GM23338 (cell line): ENCODE measurements at regions not wholly inside any gene's neighbourhood (a gene's known extent, or its start where the extent isn't known, plus 50 kb on each side); places are given as distances from the start of the nearest gene placed in this dataset.

Source experiments
- ATAC-seq: fragments of 200-7000 bp; cut with Tn5 transposase; 3 replicates; pipeline ENCODE4 v1.9.1; 2020
- DNase-seq: peaks from one replicate; pipeline ENCODE4 v3.0.0-alpha.2; 2015; ENCODE audit warnings: low spot score
- H2AFZ ChIP-seq: fragments of 200-600 bp; sonication (generic); 2 replicates; pipeline ENCODE4 v1.8.0; 2016; ENCODE audit warnings: antibody characterized with exemption, mild to moderate bottlenecking, moderate library complexity
- H3F3A ChIP-seq: fragments of 200-600 bp; sonication (generic); replicated peaks from 2 replicates; pipeline ENCODE4 v1.8.0; 2017; ENCODE audit warnings: antibody characterized with exemption, mixed run types, low read depth
- H3K27ac ChIP-seq: fragments of 200-600 bp; sonication (generic); 2 replicates; pipeline ENCODE4 v1.6.1; 2016; ENCODE audit warnings: low read depth
- H3K27me3 ChIP-seq: fragments of 200-600 bp; sonication (generic); 2 replicates; pipeline ENCODE4 v1.8.0; 2016; ENCODE audit warnings: mild to moderate bottlenecking, mixed run types, moderate library complexity; ENCODE audit not compliant: insufficient read depth
- H3K36me3 ChIP-seq: fragments of 200-600 bp; sonication (generic); 2 replicates; pipeline ENCODE4 v1.8.0; 2016; ENCODE audit warnings: mild to moderate bottlenecking; ENCODE audit not compliant: insufficient read depth
- H3K4me1 ChIP-seq: fragments of 200-600 bp; sonication (generic); 2 replicates; pipeline ENCODE4 v1.8.0; 2016; ENCODE audit warnings: mild to moderate bottlenecking, moderate library complexity; ENCODE audit not compliant: insufficient read depth
- H3K4me2 ChIP-seq: fragments of 200-600 bp; sonication (generic); 2 replicates; pipeline ENCODE4 v1.7.1; 2017; ENCODE audit warnings: mixed run types
- H3K4me3 ChIP-seq: fragments of 200-600 bp; sonication (generic); 2 replicates; pipeline ENCODE4 v1.6.1; 2016; ENCODE audit warnings: mixed run types
- H3K79me2 ChIP-seq: fragments of 200-600 bp; sonication (generic); replicated peaks from 2 replicates; pipeline ENCODE4 v1.8.0; 2017; ENCODE audit warnings: mild to moderate bottlenecking; ENCODE audit not compliant: insufficient read depth
- H3K9me2 ChIP-seq: fragments of 200-600 bp; sonication (generic); 2 replicates; pipeline ENCODE4 v1.8.0; 2017; ENCODE audit not compliant: insufficient read depth
- H4K20me1 ChIP-seq: fragments of 200-600 bp; sonication (generic); replicated peaks from 2 replicates; pipeline ENCODE4 v1.8.0; 2017; ENCODE audit warnings: mild to moderate bottlenecking; ENCODE audit not compliant: insufficient read depth
- H3K27ac Mint-ChIP-seq: 2 replicates; pipeline ENCODE4 v1.8.0; 2020; ENCODE audit warnings: inconsistent platforms, mild to moderate bottlenecking, moderate library complexity, mixed read lengths
- H3K27me3 Mint-ChIP-seq: 3 replicates; pipeline ENCODE4 v1.8.0; 2022; ENCODE audit warnings: low read depth, mild to moderate bottlenecking, moderate library complexity, mixed read lengths, inconsistent platforms; ENCODE audit not compliant: insufficient read depth, poor library complexity
- H3K36me3 Mint-ChIP-seq: 3 replicates; pipeline ENCODE4 v1.8.0; 2021; ENCODE audit warnings: low read depth, mild to moderate bottlenecking, inconsistent platforms, moderate library complexity, mixed read lengths
- H3K4me1 Mint-ChIP-seq: 3 replicates; pipeline ENCODE4 v1.8.0; 2020; ENCODE audit warnings: mild to moderate bottlenecking, inconsistent platforms, mixed read lengths
- H3K4me3 Mint-ChIP-seq: 3 replicates; pipeline ENCODE4 v1.8.0; 2021; ENCODE audit warnings: moderate library complexity, mild to moderate bottlenecking, inconsistent platforms, mixed read lengths
- H3K9me3 Mint-ChIP-seq: 3 replicates; pipeline ENCODE4 v1.8.0; 2020; ENCODE audit warnings: moderate library complexity, mild to moderate bottlenecking, inconsistent platforms, mixed read lengths
- CREB1 ChIP-seq: fragments of 250-450 bp; sonication (Bioruptor Pico); IDR thresholded peaks from 2 replicates; pipeline ENCODE4 v1.5.0; 2020; ENCODE audit warnings: low read depth, mild to moderate bottlenecking, moderate library complexity
- EZH2 ChIP-seq: fragments of 200-600 bp; sonication (generic); IDR thresholded peaks from one replicate; pipeline ENCODE4 v1.8.0; 2017; ENCODE audit warnings: antibody characterized with exemption, mild to moderate bottlenecking, low read depth; ENCODE audit not compliant: unreplicated experiment
- EZH2phosphoT487 ChIP-seq: fragments of 200-600 bp; sonication (generic); IDR thresholded peaks from one replicate; pipeline ENCODE4 v1.8.1; 2018; ENCODE audit warnings: antibody characterized with exemption; ENCODE audit not compliant: unreplicated experiment
- JUNB ChIP-seq: IDR thresholded peaks from one replicate; pipeline ENCODE4 v1.6.1; 2016; ENCODE audit warnings: antibody characterized with exemption; ENCODE audit not compliant: unreplicated experiment
- POLR2AphosphoS5 ChIP-seq: IDR thresholded peaks from 2 replicates; pipeline ENCODE4 v1.6.1; 2016; ENCODE audit warnings: antibody characterized with exemption, low read depth
- STAT1 ChIP-seq: IDR thresholded peaks from one replicate; pipeline ENCODE4 v1.6.1; 2016; ENCODE audit warnings: antibody characterized with exemption; ENCODE audit not compliant: unreplicated experiment
- ZNF114 ChIP-seq: fragments of 250-450 bp; sonication (Bioruptor Pico); IDR thresholded peaks from 2 replicates; pipeline ENCODE4 v1.5.0; 2020; ENCODE audit warnings: mild to moderate bottlenecking, moderate library complexity
- ZNF331 ChIP-seq: fragments of 250-450 bp; sonication (Bioruptor Pico); IDR thresholded peaks from 2 replicates; pipeline ENCODE4 v1.5.0; 2020; ENCODE audit warnings: low read depth, mild to moderate bottlenecking, moderate library complexity
- TF ChIP-seq, protein P1 (sequence below), 2 experiments: fragments of 200-600 bp in 1 of 2; sonication (generic) in 1 of 2; conservative IDR thresholded peaks; 2 replicates each; pipeline versions ENCODE4 v1.5.1 to v1.6.1; 2016 to 2017; ENCODE audit warnings: antibody characterized with exemption in 2 of 2, low read depth in 2 of 2, mild to moderate bottlenecking in 2 of 2, moderate library complexity in 1 of 2
- TF ChIP-seq, protein P2 (sequence below): IDR thresholded peaks from one replicate; pipeline ENCODE4 v1.6.1; 2018; ENCODE audit warnings: antibody characterized with exemption; ENCODE audit not compliant: unreplicated experiment

GRCh38 chr21:20024741-20025140, 973.5 kb upstream of the NCAM2 start (continued):
- TF ChIP-seq, protein P1, sequence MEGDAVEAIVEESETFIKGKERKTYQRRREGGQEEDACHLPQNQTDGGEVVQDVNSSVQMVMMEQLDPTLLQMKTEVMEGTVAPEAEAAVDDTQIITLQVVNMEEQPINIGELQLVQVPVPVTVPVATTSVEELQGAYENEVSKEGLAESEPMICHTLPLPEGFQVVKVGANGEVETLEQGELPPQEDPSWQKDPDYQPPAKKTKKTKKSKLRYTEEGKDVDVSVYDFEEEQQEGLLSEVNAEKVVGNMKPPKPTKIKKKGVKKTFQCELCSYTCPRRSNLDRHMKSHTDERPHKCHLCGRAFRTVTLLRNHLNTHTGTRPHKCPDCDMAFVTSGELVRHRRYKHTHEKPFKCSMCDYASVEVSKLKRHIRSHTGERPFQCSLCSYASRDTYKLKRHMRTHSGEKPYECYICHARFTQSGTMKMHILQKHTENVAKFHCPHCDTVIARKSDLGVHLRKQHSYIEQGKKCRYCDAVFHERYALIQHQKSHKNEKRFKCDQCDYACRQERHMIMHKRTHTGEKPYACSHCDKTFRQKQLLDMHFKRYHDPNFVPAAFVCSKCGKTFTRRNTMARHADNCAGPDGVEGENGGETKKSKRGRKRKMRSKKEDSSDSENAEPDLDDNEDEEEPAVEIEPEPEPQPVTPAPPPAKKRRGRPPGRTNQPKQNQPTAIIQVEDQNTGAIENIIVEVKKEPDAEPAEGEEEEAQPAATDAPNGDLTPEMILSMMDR (conservative IDR thresholded peaks at IDR 0.05; ENCODE audit: low read depth in 2 of 2), result no peak
- TF ChIP-seq POLR2AphosphoS5, result no peak
- no peak for TF ChIP-seq JUNB
- TF ChIP-seq EZH2phosphoT487, result no peak
- no peak for TF ChIP-seq CREB1 (CRISPR knock-in tag)
- TF ChIP-seq ZNF331 (CRISPR knock-in tag), result no peak
- TF ChIP-seq EZH2, result no peak
- no peak for TF ChIP-seq STAT1
- TF ChIP-seq, protein P2, sequence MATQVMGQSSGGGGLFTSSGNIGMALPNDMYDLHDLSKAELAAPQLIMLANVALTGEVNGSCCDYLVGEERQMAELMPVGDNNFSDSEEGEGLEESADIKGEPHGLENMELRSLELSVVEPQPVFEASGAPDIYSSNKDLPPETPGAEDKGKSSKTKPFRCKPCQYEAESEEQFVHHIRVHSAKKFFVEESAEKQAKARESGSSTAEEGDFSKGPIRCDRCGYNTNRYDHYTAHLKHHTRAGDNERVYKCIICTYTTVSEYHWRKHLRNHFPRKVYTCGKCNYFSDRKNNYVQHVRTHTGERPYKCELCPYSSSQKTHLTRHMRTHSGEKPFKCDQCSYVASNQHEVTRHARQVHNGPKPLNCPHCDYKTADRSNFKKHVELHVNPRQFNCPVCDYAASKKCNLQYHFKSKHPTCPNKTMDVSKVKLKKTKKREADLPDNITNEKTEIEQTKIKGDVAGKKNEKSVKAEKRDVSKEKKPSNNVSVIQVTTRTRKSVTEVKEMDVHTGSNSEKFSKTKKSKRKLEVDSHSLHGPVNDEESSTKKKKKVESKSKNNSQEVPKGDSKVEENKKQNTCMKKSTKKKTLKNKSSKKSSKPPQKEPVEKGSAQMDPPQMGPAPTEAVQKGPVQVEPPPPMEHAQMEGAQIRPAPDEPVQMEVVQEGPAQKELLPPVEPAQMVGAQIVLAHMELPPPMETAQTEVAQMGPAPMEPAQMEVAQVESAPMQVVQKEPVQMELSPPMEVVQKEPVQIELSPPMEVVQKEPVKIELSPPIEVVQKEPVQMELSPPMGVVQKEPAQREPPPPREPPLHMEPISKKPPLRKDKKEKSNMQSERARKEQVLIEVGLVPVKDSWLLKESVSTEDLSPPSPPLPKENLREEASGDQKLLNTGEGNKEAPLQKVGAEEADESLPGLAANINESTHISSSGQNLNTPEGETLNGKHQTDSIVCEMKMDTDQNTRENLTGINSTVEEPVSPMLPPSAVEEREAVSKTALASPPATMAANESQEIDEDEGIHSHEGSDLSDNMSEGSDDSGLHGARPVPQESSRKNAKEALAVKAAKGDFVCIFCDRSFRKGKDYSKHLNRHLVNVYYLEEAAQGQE, result no peak

- Histone ChIP-seq H2AFZ (no peak overlapping the region), H4K20me1 (no peaks in the 10 kb centered on the region), H3K27ac (no peak overlapping the region), H3K36me3 (no peaks in the 10 kb centered on the region), H3K4me1 (no peaks in the 10 kb centered on the region), H3K4me3 (no peak overlapping the region), H3K9me2 (no peaks in the 10 kb centered on the region), H3K79me2 (no peaks in the 10 kb centered on the region), H3F3A (no peaks in the 10 kb centered on the region), H3K4me2 (no peak overlapping the region), H3K27me3 (no peaks in the 10 kb centered on the region)
- DNase-seq (no peak), ATAC-seq (no peak)
- no peak overlapping the region for H3K27ac Mint-ChIP-seq
- no peaks in the 10 kb centered on the region; the same call in 2 of the 3 replicates for H3K4me1 Mint-ChIP-seq
- H3K9me3 Mint-ChIP-seq, result no peaks in the 10 kb centered on the region; the same call in 2 of the 3 replicates
- H3K4me3 Mint-ChIP-seq, result no peak overlapping the region
- H3K27me3 Mint-ChIP-seq, result no peaks in the 10 kb centered on the region
- H3K36me3 Mint-ChIP-seq, result no peaks in the 10 kb centered on the region
- TF ChIP-seq JUNB (no peak), ZNF114 (CRISPR knock-in tag) (no peak), EZH2phosphoT487 (no peak), POLR2AphosphoS5 (no peak), EZH2 (no peak)
- TF ChIP-seq, protein P2, result no peak
- TF ChIP-seq, protein P1 (conservative IDR thresholded peaks at IDR 0.05; ENCODE audit: low read depth in 2 of 2), result no peak
Measured at GRCh38 chr21:20026543-20026942, 971.7 kb upstream of the NCAM2 start.
